Erythroblast (primary cell): ENCODE measurements at regions not wholly inside any gene's neighbourhood (a gene's known extent, or its start where the extent isn't known, plus 50 kb on each side); places are given as distances from the start of the nearest gene placed in this dataset.

Experiments used
- GATA1 ChIP-seq: IDR thresholded peaks from 2 replicates; pipeline ENCODE4 v1.6.1; 2011; ENCODE audit warnings: low read depth, mild to moderate bottlenecking, control low read depth, low read length, moderate library complexity
- POLR2A ChIP-seq: IDR thresholded peaks from 2 replicates; pipeline ENCODE4 v1.6.1; 2011; ENCODE audit warnings: mild to moderate bottlenecking, low read length

DNA sequence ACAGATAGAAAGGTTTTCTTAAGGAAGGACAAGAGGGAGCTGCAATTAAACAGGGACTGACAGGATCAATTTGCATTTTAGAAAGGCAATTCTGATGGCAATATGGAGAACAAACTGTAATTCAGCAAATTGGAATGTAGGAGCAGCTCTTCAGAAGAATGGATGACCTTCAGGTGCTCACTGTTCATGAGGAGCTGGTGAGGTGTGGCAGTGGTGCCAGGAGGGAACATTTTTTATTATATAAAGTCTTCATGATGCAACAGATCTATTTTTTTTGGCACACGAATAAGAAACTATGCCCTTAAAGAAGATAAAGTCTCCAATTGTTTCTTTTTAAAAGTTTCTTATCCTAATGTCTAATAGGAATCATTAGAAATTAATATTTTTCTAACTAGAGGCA lies 151.7 kb downstream of the SLC38A4 start:
- TF ChIP-seq POLR2A: no peak
- no peak for TF ChIP-seq GATA1
